ENCODE measurements at regions not wholly inside any gene's neighbourhood (a gene's known extent, or its start where the extent isn't known, plus 50 kb on each side); places are given as distances from the start of the nearest gene placed in this dataset.

GRCh38 chr1:229104654-229105053 is 166.3 kb upstream of the RAB4A start:
- no peak for DNase-seq (ENCODE audit: low read depth in 1 of 2, low spot score in 1 of 2)

DNA sequence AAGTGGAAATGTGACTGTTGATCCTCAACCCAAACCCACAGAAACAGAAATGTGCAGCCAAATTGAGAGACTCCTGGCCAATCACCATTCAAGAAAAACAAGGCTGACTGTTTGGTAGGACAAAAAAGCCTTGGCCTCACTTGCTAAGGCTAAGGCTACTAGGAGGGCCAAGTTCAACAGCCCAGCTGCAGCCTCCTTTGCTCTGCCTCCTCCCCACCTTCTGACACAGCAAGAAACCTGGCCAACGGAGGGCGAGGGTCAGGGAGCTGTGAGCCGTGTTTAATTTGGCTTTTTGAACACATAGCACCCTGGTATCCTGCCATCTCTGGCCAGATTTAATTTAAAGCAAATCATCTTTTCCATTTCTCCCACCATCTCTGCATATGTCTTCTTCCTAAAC is 165.8 kb upstream of the RAB4A start:
- DNase-seq (ENCODE audit: low read depth in 1 of 2, low spot score in 1 of 2), result no peak

DNA sequence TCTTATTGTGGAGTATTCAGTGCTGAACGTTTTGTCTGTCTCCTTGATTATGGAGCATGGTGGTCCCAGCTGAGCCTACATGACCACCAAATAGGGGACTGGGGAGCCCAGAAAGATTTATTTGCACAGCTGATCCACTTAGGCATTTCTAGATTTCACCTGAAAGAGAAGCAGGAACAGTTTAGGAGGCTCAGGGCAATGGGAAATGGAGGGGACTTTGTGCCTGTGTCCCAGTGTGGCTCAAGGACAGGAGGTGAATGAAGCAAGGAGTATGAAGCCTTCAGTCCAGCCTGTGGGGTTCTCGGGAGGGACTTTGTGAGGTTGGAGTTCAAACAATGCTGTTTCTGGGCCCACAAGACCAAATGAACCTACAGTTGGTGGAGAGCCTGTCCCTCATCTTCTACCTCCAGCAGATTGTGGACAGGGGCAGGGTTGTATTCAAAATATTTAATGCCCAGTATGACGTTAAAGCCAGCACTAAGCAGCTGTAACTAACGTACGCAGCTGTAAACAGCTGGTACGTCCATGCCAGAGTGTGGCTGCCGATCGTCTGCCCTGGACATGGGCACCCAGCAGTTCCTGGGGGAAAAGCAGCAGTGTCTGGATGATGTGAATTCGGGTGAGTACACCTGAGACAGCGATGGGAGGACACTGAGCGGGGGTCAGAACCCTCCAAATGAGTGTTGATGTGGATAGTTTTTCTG is 164.9 kb upstream of the RAB4A start:
- DNase-seq (ENCODE audit: low read depth in 1 of 2, low spot score in 1 of 2), result no peak

DNA sequence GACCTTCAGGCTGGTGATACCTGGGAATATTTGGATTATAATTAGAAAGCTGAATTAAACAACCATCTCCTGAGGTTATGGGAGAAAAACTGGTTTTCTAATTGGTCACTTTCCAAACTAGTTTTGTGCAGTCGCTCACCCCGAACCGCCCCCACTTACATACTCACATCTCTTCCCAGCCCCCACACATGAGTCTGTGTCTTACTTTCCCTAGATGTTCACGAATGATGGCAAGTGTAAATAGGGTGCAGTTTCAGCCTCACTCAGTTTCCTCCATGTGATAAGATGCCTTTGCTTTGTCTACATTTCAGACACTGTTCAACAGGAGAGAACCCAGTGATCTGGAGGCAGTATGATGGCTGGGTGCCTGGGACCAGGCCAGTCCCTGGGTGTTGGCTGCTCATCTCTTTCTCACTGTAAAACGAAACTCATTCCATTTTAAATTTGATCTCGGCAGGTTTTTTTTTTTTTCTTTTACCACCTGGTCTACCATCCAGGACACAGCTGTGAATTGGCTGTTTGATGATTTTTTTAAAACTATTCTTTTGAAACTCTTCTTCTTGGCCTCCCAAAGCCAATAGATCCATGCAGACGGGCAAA is 164.3 kb upstream of the RAB4A start:
- no peak for DNase-seq (ENCODE audit: low read depth in 1 of 2, low spot score in 1 of 2)

GRCh38 chr1:229107304-229107815 is 163.6 kb upstream of the RAB4A start:
- no peak for DNase-seq (ENCODE audit: low read depth in 1 of 2, low spot score in 1 of 2)

- no peak for DNase-seq (ENCODE audit: low read depth in 1 of 2, low spot score in 1 of 2)
These were observed 162.9 kb upstream of the RAB4A start for GRCh38 chr1:229107972-229108371.

DNA sequence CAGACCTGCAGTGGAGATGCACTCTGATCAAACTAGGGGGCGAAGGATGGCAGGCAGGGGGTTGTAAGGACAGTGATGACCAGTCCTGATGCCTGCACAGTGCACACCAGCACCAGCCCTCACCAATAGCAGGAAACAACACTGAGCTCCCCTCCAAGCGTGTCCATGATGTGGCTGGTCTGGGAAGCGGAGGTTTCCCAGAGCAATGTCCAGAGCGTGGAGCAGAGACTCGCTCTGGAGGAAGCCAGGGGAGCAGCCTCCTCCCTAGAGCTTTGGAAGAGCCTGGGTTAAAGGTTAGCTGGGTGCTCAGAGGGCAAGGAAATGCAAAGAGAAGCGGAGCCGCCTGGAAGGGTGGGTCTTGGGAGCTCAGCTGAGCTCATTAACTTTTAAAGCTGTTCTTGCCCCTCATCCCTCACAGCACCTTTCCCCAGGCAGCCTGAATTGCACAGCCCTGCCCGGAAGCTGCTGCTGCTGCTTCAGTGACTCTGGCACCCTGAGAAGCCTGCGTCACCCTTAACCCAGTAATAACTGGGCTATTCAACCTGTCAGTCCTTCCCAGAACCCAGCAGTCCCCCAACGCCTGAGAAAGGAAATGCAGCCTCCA is 162.2 kb upstream of the RAB4A start:
- no peak for DNase-seq (ENCODE audit: low read depth in 1 of 2, low spot score in 1 of 2)

DNA sequence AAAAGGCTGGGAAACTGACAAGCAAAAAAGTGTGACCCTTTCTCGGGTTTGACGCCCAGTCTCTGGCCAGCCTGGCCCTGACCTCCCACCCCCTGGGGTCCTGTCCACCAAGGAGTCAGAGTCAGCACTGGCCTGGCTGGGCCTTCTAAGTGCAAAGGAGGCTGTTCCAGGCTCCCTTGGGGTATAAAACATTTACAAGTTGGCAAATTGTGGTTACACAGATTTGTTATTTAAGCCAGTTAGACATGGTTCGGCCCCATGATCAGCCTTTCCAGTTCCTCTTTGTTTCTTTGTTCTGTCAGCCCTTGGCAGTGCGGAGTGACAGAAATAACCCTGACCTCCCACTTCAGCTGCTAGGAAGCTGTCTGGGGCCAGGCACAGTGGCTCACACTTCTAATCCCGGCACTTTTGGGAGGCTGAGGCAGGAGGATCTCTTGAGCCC is 161.6 kb upstream of the RAB4A start:
- no peak for DNase-seq (ENCODE audit: low read depth in 1 of 2, low spot score in 1 of 2)

- DNase-seq (ENCODE audit: low read depth in 1 of 2, low spot score in 1 of 2), result no peak
These were observed 159.9 kb upstream of the RAB4A start for GRCh38 chr1:229110986-229111385.

DNA sequence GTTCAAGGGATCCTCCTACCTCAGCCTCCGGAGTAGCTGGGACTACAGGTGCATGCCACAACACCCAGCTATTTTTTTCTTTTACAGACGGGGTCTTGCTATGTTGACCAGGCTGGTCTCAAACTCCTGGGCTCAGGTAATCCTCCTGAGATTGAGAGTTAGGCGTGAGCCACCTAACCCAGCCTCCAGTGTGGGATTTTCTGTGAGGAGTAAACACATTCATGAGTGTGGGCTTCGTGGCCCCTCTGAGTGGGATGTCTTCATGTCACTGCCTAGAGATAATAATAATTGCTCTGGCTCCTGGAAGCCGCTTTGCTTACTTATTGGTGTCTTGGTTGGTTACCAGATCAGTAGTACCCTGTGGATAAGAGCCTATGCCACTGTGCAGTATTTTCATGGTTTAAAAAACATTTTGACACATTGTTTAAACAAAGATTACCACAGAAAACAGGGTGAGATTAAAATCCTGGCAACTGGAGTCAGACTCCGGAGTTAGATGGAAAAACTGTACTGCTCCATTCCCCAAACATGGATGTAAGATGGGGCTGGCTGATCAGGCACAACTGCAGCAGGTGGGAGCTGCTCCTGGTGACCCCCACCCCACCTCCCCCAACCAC is 159.1 kb upstream of the RAB4A start:
- DNase-seq (ENCODE audit: low read depth in 1 of 2, low spot score in 1 of 2), result no peak

DNA sequence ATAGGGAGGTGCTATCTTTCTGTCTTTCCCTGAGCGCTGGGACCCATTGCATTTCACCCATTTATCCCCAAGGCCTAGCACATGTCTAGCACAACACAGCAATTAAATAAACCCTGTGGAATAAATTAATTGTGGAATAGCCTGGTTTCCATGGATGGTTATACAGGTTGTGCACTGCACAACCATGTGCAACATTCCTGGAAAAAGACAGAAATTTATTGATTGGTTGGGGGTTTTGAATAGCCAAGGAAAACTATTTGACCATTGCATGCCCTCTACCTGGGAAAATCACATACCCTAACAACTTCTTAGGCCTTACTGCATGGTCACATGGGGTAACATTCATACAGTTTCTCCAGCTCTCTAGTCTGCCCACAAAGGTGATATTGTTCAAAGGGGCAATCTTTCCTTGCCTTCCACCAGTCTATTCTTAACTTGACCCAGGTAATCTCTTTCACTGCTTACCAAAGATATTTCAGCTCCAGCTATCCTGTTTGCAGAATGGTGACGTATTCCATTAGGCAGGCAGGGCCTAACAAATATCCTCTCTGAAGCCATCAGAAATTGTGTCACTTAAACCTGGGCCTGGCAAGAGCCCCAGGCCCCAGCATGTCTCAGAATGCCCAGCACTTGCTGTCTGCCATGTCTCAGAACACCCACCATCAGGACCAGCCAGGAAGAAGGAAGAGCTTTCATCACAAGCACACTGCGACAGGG is 157.9 kb upstream of the RAB4A start:
- DNase-seq (ENCODE audit: low read depth in 1 of 2, low spot score in 1 of 2), result no peak

DNA sequence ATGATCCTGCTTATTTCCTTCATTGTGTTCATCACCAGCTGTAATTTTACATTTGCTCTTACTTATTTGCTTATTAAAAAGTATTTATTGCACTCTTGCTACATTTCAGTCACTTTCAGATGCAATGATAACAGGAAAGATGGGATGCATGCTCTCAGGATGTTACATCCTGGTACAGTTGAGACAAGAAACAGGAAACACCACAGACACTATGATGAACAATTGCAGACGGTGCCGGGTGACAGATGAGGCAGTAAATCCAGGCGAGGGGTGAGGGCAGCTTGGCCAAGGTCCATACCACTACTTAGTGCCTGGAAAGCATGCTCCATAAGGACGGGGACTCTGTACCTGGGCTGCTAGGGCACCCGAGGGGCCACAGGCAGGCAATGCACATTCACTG is 156.6 kb upstream of the RAB4A start:
- no peak for DNase-seq (ENCODE audit: low read depth in 1 of 2, low spot score in 1 of 2)

DNA sequence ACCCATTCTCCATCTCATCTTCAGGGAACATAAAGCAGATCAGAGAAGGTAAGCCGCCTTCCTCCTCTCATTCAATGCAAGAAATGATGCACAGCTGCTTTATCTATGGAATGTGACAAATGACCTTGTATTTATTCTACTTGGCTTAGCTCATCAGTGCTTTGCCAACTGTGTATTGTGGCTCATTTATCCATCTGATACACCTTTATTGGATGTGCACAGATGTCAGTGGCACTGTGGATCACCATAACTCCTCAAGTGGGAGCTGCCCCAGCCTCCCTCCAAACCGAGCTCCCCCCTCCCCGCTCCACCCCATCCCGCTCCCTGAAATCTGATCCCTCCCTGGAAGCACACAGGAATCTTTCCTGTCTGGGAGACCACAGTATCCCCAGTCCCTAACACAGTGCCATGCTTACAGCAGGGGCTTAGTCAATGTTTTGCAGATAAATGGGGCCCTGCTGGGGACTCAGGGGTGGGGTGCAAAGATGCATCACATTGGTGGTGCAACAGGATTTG is 156.0 kb upstream of the RAB4A start:
- no peak for DNase-seq (ENCODE audit: low read depth in 1 of 2, low spot score in 1 of 2)

GRCh38 chr1:229116114-229116513 is 154.8 kb upstream of the RAB4A start:
- no peak for DNase-seq (ENCODE audit: low read depth in 1 of 2, low spot score in 1 of 2)

DNA sequence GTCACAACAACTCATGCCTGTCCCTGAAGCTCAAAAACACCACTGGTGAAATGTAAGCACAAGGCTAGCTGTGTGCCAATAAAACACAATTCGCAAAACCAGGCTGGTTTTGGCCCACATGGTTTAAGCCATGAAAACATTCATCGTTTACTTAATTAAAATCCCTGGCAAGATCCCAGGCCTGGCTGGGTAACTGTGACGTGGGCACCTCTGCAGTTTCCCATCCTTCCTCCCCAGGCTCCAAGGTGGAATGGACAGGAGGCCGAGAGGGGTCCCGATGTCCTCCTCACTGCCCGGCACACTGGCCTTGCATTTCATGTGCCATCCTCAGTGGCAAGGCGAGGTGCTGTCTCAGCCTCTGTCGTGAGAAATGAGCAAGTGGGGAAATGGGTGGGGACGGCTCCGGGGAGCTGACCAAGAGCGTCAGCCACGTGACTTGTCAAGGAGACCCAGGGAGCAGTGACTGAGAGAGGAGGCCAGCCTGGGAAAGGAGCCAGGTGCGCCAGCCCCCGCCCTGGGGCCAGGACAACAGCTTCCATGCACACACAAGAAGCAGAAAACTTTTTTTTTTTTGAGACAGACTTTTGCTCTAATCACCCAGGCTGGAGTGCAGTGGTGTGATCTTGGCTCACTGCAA is 153.1 kb upstream of the RAB4A start:
- no peak for DNase-seq (ENCODE audit: low read depth in 1 of 2, low spot score in 1 of 2)

DNA sequence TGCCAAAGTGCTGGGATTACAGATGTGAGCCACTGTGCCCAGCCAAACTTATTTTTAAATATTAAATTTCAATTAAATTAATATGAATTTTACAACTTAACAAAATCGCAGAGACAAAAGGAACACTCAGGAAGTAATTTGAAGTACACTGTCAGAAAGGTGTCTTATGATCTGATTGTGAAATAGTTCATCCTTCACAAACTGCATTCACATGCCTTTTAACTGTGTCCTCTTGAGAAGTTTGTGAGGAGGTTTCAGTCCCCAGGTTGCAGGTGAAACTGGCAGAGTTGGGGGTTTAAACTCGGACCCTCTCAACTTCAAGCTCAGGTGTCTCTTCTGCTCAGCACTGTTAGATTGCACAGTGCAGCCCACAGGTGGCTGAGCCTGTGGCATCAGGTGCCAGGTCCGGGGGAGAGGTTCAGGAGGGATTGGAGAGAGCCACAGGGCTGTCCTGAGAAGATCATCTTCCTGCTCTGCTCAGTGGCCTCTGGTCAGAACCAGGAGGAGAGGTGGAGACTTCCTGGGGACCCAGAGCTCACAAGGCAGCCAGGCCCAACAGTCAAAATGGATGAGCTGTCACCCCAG is 152.3 kb upstream of the RAB4A start:
- no peak for DNase-seq (ENCODE audit: low read depth in 1 of 2, low spot score in 1 of 2)

DNA sequence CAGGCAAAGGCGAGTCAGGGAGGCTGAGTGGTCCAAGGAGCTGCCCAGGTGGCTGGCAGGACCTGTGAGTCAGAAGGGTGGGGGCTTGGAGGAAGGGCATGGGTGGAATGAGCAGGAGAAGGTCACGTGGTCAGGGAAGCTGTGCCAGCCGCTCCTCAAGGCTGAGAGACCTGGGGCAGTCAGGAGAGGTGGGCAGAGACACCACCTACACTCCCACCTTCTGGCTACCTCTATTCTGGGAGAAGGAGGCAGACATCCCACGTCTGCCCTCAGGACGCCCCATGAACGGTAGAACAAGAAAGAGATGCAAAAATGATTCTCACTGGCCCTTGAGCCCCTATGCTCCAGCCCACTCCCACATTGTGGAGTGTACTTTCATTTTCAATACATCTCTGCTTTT is 151.8 kb upstream of the RAB4A start:
- DNase-seq (ENCODE audit: low read depth in 1 of 2, low spot score in 1 of 2), result no peak

DNA sequence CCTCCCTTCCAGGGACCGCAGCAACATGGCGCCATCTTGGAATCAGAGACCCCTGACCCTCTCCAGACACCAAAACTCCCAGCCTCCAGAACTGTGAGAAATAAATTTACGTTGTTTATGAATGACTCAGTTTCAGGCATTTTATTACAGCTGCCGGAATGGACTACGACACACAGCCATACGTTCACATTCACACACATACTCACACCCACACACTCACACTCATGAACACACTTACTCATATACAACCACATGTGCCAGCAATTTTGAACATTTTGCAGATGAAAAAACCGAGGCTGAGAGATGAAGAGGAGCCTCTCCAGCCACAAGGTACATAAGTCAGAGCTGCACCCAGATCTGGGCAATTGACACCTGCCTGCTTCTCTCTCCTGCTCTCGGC is 151.0 kb upstream of the RAB4A start:
- no peak for DNase-seq (ENCODE audit: low read depth in 1 of 2, low spot score in 1 of 2)

- no peak for DNase-seq (ENCODE audit: low read depth in 1 of 2, low spot score in 1 of 2)
These were observed 149.0 kb upstream of the RAB4A start for GRCh38 chr1:229121845-229122436.

GRCh38 chr1:229122606-229123005 is 148.3 kb upstream of the RAB4A start:
- DNase-seq (ENCODE audit: low read depth in 1 of 2, low spot score in 1 of 2), result no peak
